ENCODE measurements at regions not wholly inside any gene's neighbourhood (a gene's known extent, or its start where the extent isn't known, plus 50 kb on each side); places are given as distances from the start of the nearest gene placed in this dataset.
"Not testable (repeated sequence)": the region's sequence is repeated elsewhere in the genome, so short reads cannot be mapped to it uniquely, and the experiment has no call there.

- no peak for TF ChIP-seq CTCF (IDR thresholded peaks at IDR 0.05)
- no peaks in the 10 kb centered on the region for H3K4me1 ChIP-seq
- intact Hi-C loops (cut with DNase I): no loop called here
- ATAC-seq: no peak
- DNase-seq: no peak
- no peak overlapping the region for H3K27ac ChIP-seq
- no peaks in the 10 kb centered on the region for H3K36me3 ChIP-seq
- H3K4me3 ChIP-seq: no peak overlapping the region
- H3K27me3 ChIP-seq: no peaks in the 10 kb centered on the region
- H3K9me3 ChIP-seq: no peaks in the 10 kb centered on the region
Measured at GRCh38 chr9:2274762-2275161, 259.6 kb downstream of the SMARCA2 start.

GRCh38 chr9:2276296-2276695 is 261.1 kb downstream of the SMARCA2 start:
- no peaks in the 10 kb centered on the region for H3K4me1 ChIP-seq
- H3K27ac ChIP-seq: no peak overlapping the region
- H3K4me3 ChIP-seq: no peak overlapping the region
- H3K9me3 ChIP-seq: no peaks in the 10 kb centered on the region
- no peak for ATAC-seq
- no peak for TF ChIP-seq CTCF (IDR thresholded peaks at IDR 0.05)
- H3K36me3 ChIP-seq: no peaks in the 10 kb centered on the region
- H3K27me3 ChIP-seq: no peaks in the 10 kb centered on the region
- intact Hi-C loops (cut with DNase I): no loop called here
- no peak for DNase-seq

- intact Hi-C loops (cut with DNase I); H3K9me3 ChIP-seq; H3K4me1 ChIP-seq; ATAC-seq; H3K27me3 ChIP-seq; H3K36me3 ChIP-seq; H3K4me3 ChIP-seq; H3K27ac ChIP-seq; DNase-seq: not testable (repeated sequence)
Measured at GRCh38 chr9:2277133-2277532, 262.0 kb downstream of the SMARCA2 start.

- ATAC-seq; H3K9me3 ChIP-seq; H3K36me3 ChIP-seq; H3K27ac ChIP-seq; H3K4me3 ChIP-seq; H3K27me3 ChIP-seq; DNase-seq; intact Hi-C loops (cut with DNase I); H3K4me1 ChIP-seq: not testable (repeated sequence)
Measured at GRCh38 chr9:2277644-2278043, 262.5 kb downstream of the SMARCA2 start.

- peak; percentile 72 for DNase-seq
- H3K9me3 ChIP-seq; H3K4me3 ChIP-seq; ATAC-seq; intact Hi-C loops (cut with DNase I); H3K27me3 ChIP-seq; H3K36me3 ChIP-seq; H3K4me1 ChIP-seq: not testable (repeated sequence)
- peak overlapping the region; percentile 6 for H3K27ac ChIP-seq
Measured at GRCh38 chr9:2279138-2279537, 264.0 kb downstream of the SMARCA2 start.

GRCh38 chr9:2281031-2281802 is 266.1 kb downstream of the SMARCA2 start:
- Histone ChIP-seq H3K27me3 (no peaks in the 10 kb centered on the region), H3K9me3 (no peaks in the 10 kb centered on the region), H3K4me3 (no peak overlapping the region), H3K36me3 (no peaks in the 10 kb centered on the region), H3K4me1 (no peaks in the 10 kb centered on the region), H3K27ac (no peak overlapping the region)
- ATAC-seq: peak; percentile 63
- intact Hi-C loops (cut with DNase I): no loop called here
- no peak for DNase-seq
- no peak for TF ChIP-seq CTCF (IDR thresholded peaks at IDR 0.05)

GRCh38 chr9:2281803-2282185 is 266.6 kb downstream of the SMARCA2 start:
- no peak for TF ChIP-seq CTCF (IDR thresholded peaks at IDR 0.05)
- intact Hi-C loops (cut with DNase I): no loop called here
- Histone ChIP-seq H3K27ac (no peak overlapping the region), H3K4me1 (no peaks in the 10 kb centered on the region), H3K9me3 (no peaks in the 10 kb centered on the region), H3K27me3 (no peaks in the 10 kb centered on the region), H3K36me3 (no peaks in the 10 kb centered on the region), H3K4me3 (no peak overlapping the region)
- ATAC-seq (no peak), DNase-seq (no peak)
